IPS-18a (cell line): ENCODE measurements at regions not wholly inside any gene's neighbourhood (a gene's known extent, or its start where the extent isn't known, plus 50 kb on each side); places are given as distances from the start of the nearest gene placed in this dataset.

ENCODE experiments used
- H3K27ac ChIP-seq: one replicate; pipeline ENCODE4 v1.5.1; 2013; ENCODE audit warnings: low read length
- H3K27me3 ChIP-seq: one replicate; pipeline ENCODE4 v1.6.1; 2013; ENCODE audit warnings: mild to moderate bottlenecking, low read length; ENCODE audit not compliant: control insufficient read depth, insufficient read depth
- H3K36me3 ChIP-seq: one replicate; pipeline ENCODE4 v1.6.1; 2013; ENCODE audit warnings: low read depth, low read length; ENCODE audit not compliant: control insufficient read depth
- H3K4me1 ChIP-seq: one replicate; pipeline ENCODE4 v1.6.1; 2013; ENCODE audit warnings: low read depth, low read length; ENCODE audit not compliant: control insufficient read depth
- H3K4me3 ChIP-seq: one replicate; pipeline ENCODE4 v1.5.1; 2013; ENCODE audit warnings: low read length
- H3K9ac ChIP-seq: one replicate; pipeline ENCODE4 v1.6.1; 2013; ENCODE audit warnings: mild to moderate bottlenecking, low read length, moderate library complexity
- H3K9me3 ChIP-seq: one replicate; pipeline ENCODE4 v1.6.1; 2013; ENCODE audit warnings: low read depth, low read length; ENCODE audit not compliant: control insufficient read depth

DNA sequence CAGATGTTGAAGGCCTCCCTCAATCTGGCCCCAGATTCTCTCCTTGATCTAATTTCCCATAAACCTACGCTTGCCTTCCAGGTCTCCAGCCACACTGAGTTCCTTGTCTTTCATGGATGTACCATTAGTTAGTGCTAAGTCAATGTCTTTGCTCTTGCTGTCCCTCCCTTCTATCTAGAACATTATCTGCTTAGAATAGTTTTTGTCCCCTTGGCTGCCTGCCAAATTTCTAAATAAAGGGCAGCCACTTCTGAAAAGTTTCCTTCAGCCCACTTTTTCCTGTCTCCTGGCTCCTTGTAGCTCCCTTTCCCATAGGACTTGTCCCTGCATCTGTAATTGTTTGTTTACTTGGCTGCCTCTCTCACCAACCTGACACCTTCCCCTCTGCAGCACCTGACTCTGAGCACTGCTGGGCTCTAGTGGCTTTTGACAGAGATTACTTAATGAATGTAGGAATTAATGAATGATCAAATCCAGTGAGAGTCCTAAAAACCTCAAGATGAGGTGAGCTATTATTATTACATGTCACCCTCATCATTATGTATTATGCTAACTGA is 58.3 kb downstream of the CXCL12 start:
- Histone ChIP-seq H3K4me1 (no peaks in the 10 kb centered on the region), H3K27ac (no peak overlapping the region), H3K36me3 (no peaks in the 10 kb centered on the region), H3K4me3 (no peak overlapping the region), H3K9ac (no peak overlapping the region), H3K9me3 (no peaks in the 10 kb centered on the region), H3K27me3 (no peaks in the 10 kb centered on the region)

DNA sequence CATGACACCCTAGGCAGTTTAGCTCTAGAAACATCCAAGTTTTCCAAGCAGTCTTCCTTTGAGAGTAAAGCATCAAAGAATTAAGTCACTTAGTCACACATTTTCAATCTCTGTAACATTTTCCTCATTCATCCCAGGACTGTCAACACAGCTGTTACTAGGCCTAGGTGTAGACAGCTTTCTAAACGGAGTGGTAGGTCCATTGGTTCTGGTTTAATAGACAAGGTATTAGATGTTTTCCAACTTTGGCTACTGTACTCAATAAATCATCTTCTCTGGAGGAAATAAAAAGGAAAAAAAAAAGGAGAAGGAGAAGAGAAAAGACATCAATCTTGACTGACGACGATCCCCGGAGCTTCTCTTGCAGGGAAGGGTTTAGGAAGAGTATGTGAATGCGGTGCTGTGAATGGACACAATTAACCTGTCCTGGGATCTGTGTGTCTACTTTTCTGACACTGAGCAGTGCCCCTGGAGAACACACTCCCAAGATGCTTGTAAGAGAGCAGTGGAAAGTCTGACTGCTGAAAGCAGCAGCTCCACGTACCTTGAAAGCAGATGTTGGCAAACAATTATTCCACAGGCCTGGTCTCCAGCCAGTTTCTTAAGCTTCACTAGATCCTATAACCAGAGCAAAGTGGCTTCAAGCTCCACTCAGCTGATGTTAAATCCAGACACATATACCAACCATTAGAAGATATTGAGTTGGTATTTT is 59.1 kb downstream of the CXCL12 start:
- no peaks in the 10 kb centered on the region for H3K4me1 ChIP-seq
- no peak overlapping the region for H3K9ac ChIP-seq
- H3K27me3 ChIP-seq = no peaks in the 10 kb centered on the region
- no peak overlapping the region for H3K27ac ChIP-seq
- H3K4me3 ChIP-seq = no peak overlapping the region
- H3K9me3 ChIP-seq = no peaks in the 10 kb centered on the region
- no peaks in the 10 kb centered on the region for H3K36me3 ChIP-seq

DNA sequence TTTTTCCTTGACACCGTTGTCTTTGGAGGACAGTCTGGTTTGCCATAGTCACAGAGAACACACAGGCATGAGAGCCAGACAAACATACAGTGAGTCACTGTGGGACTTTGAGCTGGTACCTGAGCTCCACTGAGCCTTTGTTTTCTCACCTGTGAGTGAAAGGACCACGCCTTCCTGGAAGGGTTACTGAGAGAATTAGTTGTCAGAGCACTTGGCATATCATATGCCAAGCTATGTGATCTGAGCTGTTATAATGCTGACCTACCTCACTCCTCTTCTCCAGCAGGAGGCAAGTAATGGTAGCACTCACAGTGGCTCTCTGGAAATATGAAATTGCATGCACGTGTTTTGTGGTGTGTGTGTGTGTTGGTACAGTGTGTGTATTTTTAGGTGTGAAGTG is 59.7 kb downstream of the CXCL12 start:
- H3K4me3 ChIP-seq = no peak overlapping the region
- no peak overlapping the region for H3K9ac ChIP-seq
- H3K27ac ChIP-seq = no peak overlapping the region
- H3K27me3 ChIP-seq = no peaks in the 10 kb centered on the region
- no peaks in the 10 kb centered on the region for H3K9me3 ChIP-seq
- H3K4me1 ChIP-seq = no peaks in the 10 kb centered on the region
- no peaks in the 10 kb centered on the region for H3K36me3 ChIP-seq

DNA sequence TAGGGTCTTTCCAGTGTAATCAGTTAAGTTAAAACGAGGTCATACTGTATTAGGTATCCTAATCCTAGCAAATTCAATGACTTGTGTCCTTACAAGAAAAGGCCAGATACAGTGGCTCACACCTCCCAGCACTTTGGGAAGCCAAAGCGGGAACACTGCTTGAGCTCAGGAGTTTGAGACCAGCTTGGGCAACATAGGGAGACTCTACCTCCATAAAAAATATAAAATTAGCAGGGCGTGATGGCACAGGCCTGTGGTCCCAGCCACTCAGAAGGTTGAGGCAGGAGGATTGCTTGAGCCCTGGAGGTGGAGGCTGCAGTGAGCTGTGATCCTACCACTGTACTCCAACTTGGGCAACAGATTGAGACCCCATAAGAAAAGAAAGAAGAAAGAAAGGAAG is 61.1 kb downstream of the CXCL12 start:
- H3K27ac ChIP-seq = no peak overlapping the region
- H3K36me3 ChIP-seq = no peaks in the 10 kb centered on the region
- H3K4me3 ChIP-seq = no peak overlapping the region
- no peaks in the 10 kb centered on the region for H3K27me3 ChIP-seq
- no peaks in the 10 kb centered on the region for H3K9me3 ChIP-seq
- H3K9ac ChIP-seq = no peak overlapping the region
- no peaks in the 10 kb centered on the region for H3K4me1 ChIP-seq

DNA sequence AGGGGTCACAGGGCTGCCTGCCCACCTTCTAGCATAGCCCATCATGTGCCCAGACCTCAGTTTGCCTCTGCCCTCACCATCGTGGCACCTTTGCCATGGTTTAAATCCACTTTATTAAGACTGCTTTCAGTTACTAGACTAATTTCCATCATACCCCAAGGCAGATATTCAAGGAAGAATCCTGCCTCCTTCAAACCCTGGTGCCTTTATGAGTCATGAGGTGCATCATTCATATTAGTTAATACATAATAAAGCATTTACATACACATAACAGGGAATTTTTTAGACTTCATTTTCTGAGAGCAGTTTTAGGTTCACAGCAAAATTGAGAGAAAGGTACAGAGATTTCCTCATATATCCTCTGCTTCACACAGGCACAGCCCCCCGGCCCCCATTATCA is 62.8 kb downstream of the CXCL12 start:
- Histone ChIP-seq H3K9me3 (no peaks in the 10 kb centered on the region), H3K4me3 (no peak overlapping the region), H3K36me3 (no peaks in the 10 kb centered on the region), H3K4me1 (peaks cover under 1% of the 10 kb centered on the region), H3K27me3 (no peaks in the 10 kb centered on the region), H3K9ac (no peak overlapping the region), H3K27ac (no peak overlapping the region)

DNA sequence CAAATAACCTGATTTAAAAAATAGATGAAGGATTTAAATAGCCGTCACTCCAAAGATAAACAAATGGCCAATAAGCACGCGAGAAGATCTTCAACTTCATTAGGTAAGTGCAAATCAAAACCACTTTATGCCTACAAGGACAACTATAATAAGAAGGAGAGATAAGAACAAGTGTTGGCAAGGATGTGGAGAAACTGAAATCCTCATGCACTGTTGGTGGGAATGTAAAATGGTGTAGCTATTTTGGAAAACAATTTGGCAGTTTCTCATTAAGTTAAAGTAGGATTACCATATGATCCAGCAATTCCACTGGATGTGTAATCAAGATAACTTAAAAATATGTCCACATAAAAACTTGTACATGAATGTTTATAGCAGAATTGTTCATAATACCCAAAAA is 64.1 kb downstream of the CXCL12 start:
- Histone ChIP-seq H3K27me3 (no peaks in the 10 kb centered on the region), H3K36me3 (no peaks in the 10 kb centered on the region), H3K9me3 (no peaks in the 10 kb centered on the region), H3K4me1 (peaks cover 4% of the 10 kb centered on the region), H3K4me3 (no peak overlapping the region), H3K9ac (no peak overlapping the region), H3K27ac (no peak overlapping the region)

DNA sequence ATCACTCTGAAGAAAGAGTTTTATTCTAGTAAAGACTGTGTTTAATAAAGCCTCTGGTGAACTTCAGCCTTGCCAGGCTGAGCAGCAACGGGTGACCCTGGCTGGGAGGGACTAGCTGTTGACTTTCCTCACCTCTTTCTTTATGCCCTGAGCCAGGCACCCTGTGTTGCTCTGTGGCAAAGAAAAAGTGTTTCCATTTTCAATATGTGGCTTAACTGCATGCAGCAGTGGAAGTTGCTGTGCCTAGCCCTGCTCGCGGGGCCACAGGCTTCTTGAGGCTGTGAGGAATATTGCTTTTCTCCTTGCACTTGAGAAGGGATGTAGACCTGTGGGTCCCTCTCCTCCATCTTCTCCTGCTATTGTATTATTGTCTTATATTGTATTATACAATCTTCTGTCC is 67.0 kb downstream of the CXCL12 start:
- peaks cover 4% of the 10 kb centered on the region for H3K4me1 ChIP-seq
- no peak overlapping the region for H3K9ac ChIP-seq
- H3K27ac ChIP-seq = no peak overlapping the region
- H3K27me3 ChIP-seq = no peaks in the 10 kb centered on the region
- no peaks in the 10 kb centered on the region for H3K9me3 ChIP-seq
- no peak overlapping the region for H3K4me3 ChIP-seq
- H3K36me3 ChIP-seq = no peaks in the 10 kb centered on the region

DNA sequence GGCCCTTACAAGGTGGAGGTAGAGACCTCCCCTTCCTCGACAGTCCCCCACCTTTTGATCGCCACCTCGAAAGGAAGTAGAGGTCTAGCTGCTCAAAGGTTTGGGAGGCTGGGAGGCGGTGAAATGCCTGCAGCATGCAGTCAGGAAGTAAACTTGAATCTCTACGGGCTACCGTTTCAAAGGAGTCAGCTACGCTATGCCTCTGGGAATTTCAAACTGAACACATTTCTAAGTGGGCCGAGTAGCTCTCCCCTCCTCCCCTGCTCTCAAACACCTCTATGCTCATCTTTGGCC is 68.0 kb downstream of the CXCL12 start:
- Histone ChIP-seq H3K9ac (no peak overlapping the region), H3K36me3 (no peaks in the 10 kb centered on the region), H3K9me3 (no peaks in the 10 kb centered on the region), H3K4me3 (no peak overlapping the region), H3K27ac (no peak overlapping the region), H3K27me3 (peaks cover 3% of the 10 kb centered on the region), H3K4me1 (peaks cover 4% of the 10 kb centered on the region)

DNA sequence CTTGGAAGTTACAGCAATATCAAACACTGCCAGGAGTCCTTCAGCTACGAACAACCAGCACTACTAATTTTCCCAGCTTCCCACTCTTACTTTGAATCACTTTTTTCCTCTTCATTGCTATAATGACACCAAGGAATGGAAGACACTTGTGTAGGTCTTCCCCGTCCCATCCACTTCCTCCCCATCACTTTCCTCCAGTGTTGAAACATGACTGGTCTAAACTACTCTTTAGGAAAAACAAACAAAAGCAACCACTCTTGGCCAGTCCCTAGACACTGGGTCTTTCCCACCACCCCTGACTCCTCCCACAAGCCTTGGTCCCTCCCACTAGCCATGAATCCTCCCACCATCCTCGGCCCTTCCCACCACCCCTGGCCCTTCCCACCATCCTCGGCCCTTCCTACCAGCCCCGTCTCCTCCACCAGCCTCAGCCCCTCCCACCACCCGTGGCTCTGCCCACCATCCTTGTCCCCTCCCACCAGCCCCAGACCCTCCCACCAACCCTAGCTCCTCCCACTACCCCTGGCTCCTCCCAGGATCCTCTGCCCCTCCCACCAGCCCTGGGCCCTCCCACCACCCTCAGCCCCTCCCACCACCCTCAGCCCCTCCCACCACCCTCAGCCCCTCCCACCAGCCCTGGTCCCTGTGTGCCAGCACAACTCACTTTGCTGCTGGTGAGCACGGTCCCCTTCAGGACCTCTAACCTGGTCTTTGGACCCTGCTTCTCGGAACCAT is 68.5 kb downstream of the CXCL12 start:
- peaks cover 9% of the 10 kb centered on the region for H3K27me3 ChIP-seq
- no peak overlapping the region for H3K27ac ChIP-seq
- peaks cover 7% of the 10 kb centered on the region for H3K4me1 ChIP-seq
- H3K9ac ChIP-seq = no peak overlapping the region
- H3K4me3 ChIP-seq = no peak overlapping the region
- H3K36me3 ChIP-seq = no peaks in the 10 kb centered on the region
- no peaks in the 10 kb centered on the region for H3K9me3 ChIP-seq

DNA sequence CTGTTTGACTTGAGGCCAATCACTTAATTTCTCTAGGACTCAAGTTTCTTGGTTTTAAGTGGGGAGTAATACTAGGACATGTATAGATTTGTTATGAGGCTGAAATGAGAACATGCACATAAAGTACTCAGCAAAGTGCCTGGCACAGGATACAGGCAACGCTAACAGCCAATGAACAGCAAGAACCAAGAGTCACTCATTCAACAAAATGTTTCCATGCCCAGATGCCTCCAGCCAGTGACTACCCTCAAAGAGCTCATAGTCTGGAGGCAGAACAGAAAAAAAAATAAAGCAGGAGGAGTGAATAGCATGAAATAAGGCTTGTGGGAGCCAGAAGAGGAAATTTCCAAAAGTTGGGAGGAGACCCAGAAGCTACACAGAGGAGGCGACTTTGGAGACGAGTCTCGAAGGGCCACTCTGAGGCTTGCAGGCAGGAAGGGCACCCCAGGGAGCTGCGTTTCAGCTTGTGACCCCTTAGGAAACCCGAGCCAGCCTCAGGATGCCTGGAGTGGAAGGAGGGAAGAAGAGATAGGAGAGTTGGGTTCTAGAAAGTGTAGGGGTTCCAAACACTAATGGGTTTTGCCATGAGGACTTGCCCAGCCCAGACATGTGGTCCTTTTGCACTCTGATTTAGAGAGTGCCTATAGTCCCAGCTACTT is 70.0 kb downstream of the CXCL12 start:
- H3K9ac ChIP-seq = no peak overlapping the region
- H3K36me3 ChIP-seq = no peaks in the 10 kb centered on the region
- no peak overlapping the region for H3K4me3 ChIP-seq
- peaks cover 19% of the 10 kb centered on the region for H3K27me3 ChIP-seq
- no peak overlapping the region for H3K27ac ChIP-seq
- peaks cover 9% of the 10 kb centered on the region for H3K4me1 ChIP-seq
- no peaks in the 10 kb centered on the region for H3K9me3 ChIP-seq

DNA sequence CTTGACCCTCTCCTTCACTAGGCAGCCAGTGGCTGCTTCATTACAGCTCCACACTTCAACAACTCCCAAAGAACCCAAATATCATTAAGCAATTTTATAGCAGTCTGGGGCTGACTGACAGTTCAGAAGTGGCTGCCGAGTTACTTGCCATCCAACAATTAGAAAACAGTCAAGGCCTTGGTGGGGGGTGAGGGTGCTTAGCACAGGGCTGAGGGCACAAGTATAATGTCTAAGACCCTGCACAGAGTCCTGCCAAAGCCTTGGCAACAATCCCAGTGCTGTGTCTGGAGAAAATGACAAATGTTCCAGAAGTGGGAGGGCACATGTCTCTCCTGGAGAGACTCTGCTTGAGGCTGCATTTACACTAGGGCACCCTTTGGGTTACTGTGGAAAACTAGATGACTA is 71.1 kb downstream of the CXCL12 start:
- Histone ChIP-seq H3K27me3 (peaks cover 24% of the 10 kb centered on the region), H3K36me3 (no peaks in the 10 kb centered on the region), H3K27ac (no peak overlapping the region), H3K4me1 (peaks cover 9% of the 10 kb centered on the region), H3K9me3 (no peaks in the 10 kb centered on the region), H3K4me3 (no peak overlapping the region), H3K9ac (no peak overlapping the region)
